ENCODE measurements at regions not wholly inside any gene's neighbourhood (a gene's known extent, or its start where the extent isn't known, plus 50 kb on each side); places are given as distances from the start of the nearest gene placed in this dataset.
"Not testable (repeated sequence)": the region's sequence is repeated elsewhere in the genome, so short reads cannot be mapped to it uniquely, and the experiment has no call there.

GRCh38 chr15:20235728-20236127 lies 305.9 kb downstream of the GOLGA6L6 start:
- H3K9me3 Mint-ChIP-seq; H3K4me1 Mint-ChIP-seq; H3K36me3 Mint-ChIP-seq; H3K4me3 Mint-ChIP-seq; H3K27me3 Mint-ChIP-seq (ENCODE audit: low read depth in 3 of 3); H3K27ac Mint-ChIP-seq; DNase-seq: not testable (repeated sequence)

DNA sequence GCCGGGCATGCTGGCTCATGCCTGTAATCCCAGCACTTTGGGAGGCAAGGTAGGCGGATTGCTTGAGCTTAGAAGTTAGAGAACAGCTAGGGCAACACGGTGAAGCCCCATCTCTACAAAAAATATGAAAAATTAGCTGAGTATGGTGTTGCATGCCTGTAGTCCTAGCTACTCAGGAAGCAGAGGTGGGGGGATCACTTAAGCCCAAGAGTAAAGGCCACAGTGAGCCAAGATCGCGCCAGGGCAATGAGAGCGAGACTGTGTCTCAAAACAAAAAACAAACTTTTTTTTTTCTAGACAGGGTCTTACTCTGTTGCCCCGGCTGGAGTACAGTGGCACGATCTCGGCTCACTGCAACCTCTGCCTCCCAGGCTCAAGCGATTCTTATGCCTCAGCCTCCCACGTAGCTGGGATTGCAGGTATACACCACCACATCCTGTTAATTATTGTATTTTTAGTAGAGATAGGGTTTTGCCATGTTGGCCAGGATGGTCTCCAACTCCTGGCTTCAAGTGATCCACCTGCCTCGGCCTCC lies 307.5 kb downstream of the GOLGA6L6 start:
- not testable (repeated sequence) for H3K36me3 Mint-ChIP-seq; H3K27me3 Mint-ChIP-seq (ENCODE audit: low read depth in 3 of 3); DNase-seq; H3K4me1 Mint-ChIP-seq; H3K4me3 Mint-ChIP-seq; H3K9me3 Mint-ChIP-seq; H3K27ac Mint-ChIP-seq

- H3K27me3 Mint-ChIP-seq (ENCODE audit: low read depth in 3 of 3); DNase-seq; H3K36me3 Mint-ChIP-seq; H3K9me3 Mint-ChIP-seq; H3K4me3 Mint-ChIP-seq; H3K4me1 Mint-ChIP-seq; H3K27ac Mint-ChIP-seq: not testable (repeated sequence)
These were observed 309.1 kb downstream of the GOLGA6L6 start for GRCh38 chr15:20232457-20232856.

DNA sequence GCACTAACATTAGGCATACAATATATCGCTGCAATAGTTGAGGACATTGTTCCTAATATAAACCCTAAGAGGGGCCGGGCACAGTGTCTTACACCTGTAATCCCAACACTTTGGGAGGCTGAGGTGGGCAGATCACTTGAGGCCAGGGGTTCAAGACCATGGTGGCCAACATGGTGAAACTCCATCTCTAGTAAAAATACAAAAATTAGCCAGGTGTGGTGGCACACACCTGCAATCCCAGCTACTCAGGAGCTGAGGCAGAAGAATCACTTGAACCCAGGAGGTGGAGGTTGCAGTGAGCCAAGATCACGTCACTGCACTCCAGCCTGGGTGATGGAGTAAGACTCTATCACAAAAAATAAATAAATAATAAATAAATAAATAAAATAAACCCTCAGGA lies 310.9 kb downstream of the GOLGA6L6 start:
- H3K36me3 Mint-ChIP-seq; DNase-seq; H3K4me1 Mint-ChIP-seq; H3K9me3 Mint-ChIP-seq; H3K27me3 Mint-ChIP-seq (ENCODE audit: low read depth in 3 of 3); H3K4me3 Mint-ChIP-seq; H3K27ac Mint-ChIP-seq: not testable (repeated sequence)

DNA sequence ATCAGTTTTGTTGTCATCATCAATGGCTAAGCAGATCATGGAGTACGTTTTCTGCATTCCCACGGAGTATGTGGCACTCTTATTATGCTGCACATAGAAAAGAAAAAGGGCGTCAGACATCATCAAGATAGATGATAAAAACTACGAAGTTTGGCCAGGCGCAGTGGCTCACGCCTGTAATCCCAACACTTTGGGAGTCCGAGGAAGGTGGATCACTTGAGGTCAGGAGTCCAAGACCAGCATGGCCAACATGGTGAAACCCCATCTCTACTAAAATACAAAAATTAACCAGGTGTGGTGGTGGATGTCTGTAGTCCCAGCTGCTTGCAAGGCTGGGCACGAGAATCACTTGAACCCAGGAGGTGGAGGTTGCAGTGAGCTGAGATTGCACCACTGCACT lies 312.8 kb downstream of the GOLGA6L6 start:
- H3K27me3 Mint-ChIP-seq (ENCODE audit: low read depth in 3 of 3); H3K4me3 Mint-ChIP-seq; H3K36me3 Mint-ChIP-seq; DNase-seq; H3K9me3 Mint-ChIP-seq; H3K4me1 Mint-ChIP-seq: not testable (repeated sequence)
- peak overlapping the region in 4 of 6 donors; percentile 16 to 66 (median 48) for H3K27ac Mint-ChIP-seq

DNA sequence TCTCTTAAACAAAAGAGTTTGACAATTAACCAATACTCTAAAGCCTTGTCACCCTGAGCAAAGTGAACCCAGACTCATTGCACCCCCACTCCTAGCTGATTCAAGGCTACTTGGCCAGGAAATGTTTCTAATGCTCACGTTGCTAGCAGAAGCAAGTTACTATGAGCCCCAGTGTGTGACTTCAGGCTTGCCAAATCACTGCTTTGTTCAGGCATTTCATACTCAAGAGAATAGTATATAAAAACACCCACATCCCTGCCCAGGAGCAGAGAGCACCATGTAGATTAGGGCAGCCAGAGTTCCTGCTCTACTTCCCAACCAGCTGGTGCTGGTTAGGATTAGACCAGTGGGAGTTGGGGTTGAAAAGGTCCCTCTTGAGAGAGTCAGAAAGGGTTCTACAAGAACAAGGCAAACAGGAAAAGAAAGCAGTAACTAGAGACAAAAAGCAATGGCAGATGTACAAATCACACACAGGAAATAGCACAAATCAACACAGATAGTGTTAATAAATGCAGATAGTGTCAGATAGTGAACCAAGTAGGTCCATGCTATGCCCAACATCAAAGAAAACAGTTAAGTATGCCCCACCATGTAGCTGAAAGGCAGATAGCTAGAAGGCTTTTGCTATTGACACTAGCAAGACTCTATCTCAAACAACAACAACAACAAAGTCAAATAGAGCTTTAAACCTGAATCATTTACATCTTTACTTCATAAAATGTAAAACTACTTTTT lies 314.3 kb downstream of the GOLGA6L6 start:
- not testable (repeated sequence) for H3K36me3 Mint-ChIP-seq; H3K4me3 Mint-ChIP-seq; H3K27me3 Mint-ChIP-seq (ENCODE audit: low read depth in 3 of 3); H3K27ac Mint-ChIP-seq; H3K9me3 Mint-ChIP-seq; H3K4me1 Mint-ChIP-seq
- DNase-seq, result peak; percentile 26 to 59 (median 48)

DNA sequence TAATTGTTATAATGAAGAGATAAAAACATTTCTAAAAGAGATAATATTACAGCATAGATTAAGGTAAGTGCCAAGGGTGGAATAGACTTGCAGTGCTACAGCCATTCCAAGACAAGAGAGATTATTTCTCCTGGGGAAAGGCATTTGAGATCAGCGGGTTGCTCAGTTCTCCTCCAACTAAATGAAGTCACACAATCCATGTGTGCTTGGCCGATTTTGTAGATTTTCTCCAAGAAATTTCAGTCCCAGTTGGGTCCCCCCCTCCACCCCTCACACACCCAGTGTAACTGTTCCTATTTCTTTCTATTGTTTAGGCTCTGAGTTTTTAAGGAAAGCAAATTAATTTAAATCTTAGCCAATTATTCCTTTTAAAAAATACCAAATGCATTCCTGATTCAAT lies 315.1 kb downstream of the GOLGA6L6 start:
- H3K36me3 Mint-ChIP-seq; H3K4me3 Mint-ChIP-seq; H3K27ac Mint-ChIP-seq; H3K9me3 Mint-ChIP-seq; H3K27me3 Mint-ChIP-seq (ENCODE audit: low read depth in 3 of 3); DNase-seq; H3K4me1 Mint-ChIP-seq: not testable (repeated sequence)

GRCh38 chr15:20221063-20221462 lies 320.5 kb downstream of the GOLGA6L6 start:
- H3K36me3 Mint-ChIP-seq; DNase-seq; H3K4me1 Mint-ChIP-seq; H3K27me3 Mint-ChIP-seq (ENCODE audit: low read depth in 3 of 3); H3K9me3 Mint-ChIP-seq; H3K27ac Mint-ChIP-seq; H3K4me3 Mint-ChIP-seq: not testable (repeated sequence)

GRCh38 chr15:20219171-20219570 lies 322.4 kb downstream of the GOLGA6L6 start:
- H3K27ac Mint-ChIP-seq; H3K36me3 Mint-ChIP-seq; H3K27me3 Mint-ChIP-seq (ENCODE audit: low read depth in 3 of 3); H3K4me1 Mint-ChIP-seq; H3K9me3 Mint-ChIP-seq; DNase-seq; H3K4me3 Mint-ChIP-seq: not testable (repeated sequence)

DNA sequence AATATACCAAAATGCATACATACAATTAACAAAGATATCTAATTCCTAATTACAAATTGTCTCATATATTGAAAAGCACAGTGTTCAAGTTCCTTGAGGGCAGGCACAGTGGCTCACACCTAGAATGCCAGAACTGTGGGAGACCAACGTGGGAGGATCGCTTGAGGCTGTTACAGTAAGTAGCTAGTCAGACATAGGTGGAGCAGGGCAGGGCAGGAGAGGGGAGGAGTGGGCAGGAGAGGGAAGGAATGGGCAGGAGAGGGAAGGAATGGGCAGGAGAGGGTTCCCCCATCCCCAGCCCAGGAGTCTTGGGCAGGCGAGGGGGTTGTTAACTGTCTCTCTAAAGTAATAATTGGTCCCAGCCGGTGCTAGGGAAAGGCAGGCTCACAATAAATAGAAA lies 325.9 kb downstream of the GOLGA6L6 start:
- DNase-seq; H3K9me3 Mint-ChIP-seq; H3K4me3 Mint-ChIP-seq; H3K4me1 Mint-ChIP-seq; H3K27me3 Mint-ChIP-seq (ENCODE audit: low read depth in 3 of 3); H3K36me3 Mint-ChIP-seq; H3K27ac Mint-ChIP-seq: not testable (repeated sequence)

DNA sequence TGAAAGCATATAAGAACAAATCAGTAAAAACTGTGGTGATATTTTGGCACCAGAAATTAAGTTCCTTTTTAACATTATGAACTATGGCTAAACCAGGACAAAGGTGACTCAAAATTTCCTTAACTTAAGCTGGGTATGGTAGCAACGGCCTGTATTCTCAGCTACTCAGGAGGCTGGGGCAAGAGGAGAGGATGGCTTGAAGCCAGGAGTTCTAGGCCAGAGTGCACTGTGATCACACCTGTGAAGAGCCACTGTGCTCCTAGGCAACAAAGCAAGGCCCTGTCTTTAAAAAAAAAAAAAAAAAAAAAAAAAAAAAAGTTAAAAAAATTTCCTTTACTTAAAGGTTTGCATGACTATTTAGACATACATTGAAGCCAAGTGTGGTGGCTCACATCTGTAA lies 327.5 kb downstream of the GOLGA6L6 start:
- H3K27me3 Mint-ChIP-seq (ENCODE audit: low read depth in 3 of 3); DNase-seq: not testable (repeated sequence)

DNA sequence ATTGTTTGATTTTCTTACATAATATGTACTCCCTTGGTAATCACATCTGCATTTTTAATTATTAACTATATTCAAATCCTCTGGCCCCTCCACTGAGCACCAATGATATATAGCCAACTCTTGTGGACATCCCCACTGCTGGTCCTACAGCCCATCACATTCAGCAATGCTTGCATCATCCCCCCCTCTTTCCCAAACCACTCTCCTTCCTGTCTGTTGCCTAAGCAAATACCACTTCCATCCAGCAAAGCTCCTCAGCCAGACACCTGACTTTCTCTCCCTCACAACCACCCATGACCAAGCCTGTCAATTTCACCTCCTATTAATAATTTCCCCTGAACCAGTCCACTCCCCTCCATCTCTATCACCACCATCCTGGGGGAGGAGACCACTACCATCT lies 330.1 kb downstream of the GOLGA6L6 start:
- not testable (repeated sequence) for DNase-seq; H3K36me3 Mint-ChIP-seq; H3K9me3 Mint-ChIP-seq; H3K27ac Mint-ChIP-seq; H3K4me3 Mint-ChIP-seq; H3K27me3 Mint-ChIP-seq (ENCODE audit: low read depth in 3 of 3); H3K4me1 Mint-ChIP-seq

More for the DNA sequence above, 327.5 kb downstream of the GOLGA6L6 start:
- not testable (repeated sequence) for H3K27ac Mint-ChIP-seq, H3K4me3 Mint-ChIP-seq, H3K36me3 Mint-ChIP-seq, H3K4me1 Mint-ChIP-seq, H3K9me3 Mint-ChIP-seq

- not testable (repeated sequence) for H3K27me3 Mint-ChIP-seq (ENCODE audit: low read depth in 3 of 3); H3K9me3 Mint-ChIP-seq; H3K4me1 Mint-ChIP-seq; H3K36me3 Mint-ChIP-seq; DNase-seq; H3K4me3 Mint-ChIP-seq; H3K27ac Mint-ChIP-seq
These were observed 331.6 kb downstream of the GOLGA6L6 start for GRCh38 chr15:20209973-20210372.

- not testable (repeated sequence) for H3K4me3 Mint-ChIP-seq; DNase-seq; H3K9me3 Mint-ChIP-seq; H3K36me3 Mint-ChIP-seq; H3K27me3 Mint-ChIP-seq (ENCODE audit: low read depth in 3 of 3); H3K4me1 Mint-ChIP-seq; H3K27ac Mint-ChIP-seq
These were observed 334.0 kb downstream of the GOLGA6L6 start for GRCh38 chr15:20207607-20208006.

- H3K27ac Mint-ChIP-seq; H3K4me1 Mint-ChIP-seq; DNase-seq; H3K4me3 Mint-ChIP-seq; H3K9me3 Mint-ChIP-seq; H3K36me3 Mint-ChIP-seq; H3K27me3 Mint-ChIP-seq (ENCODE audit: low read depth in 3 of 3): not testable (repeated sequence)
These were observed 334.4 kb downstream of the GOLGA6L6 start for GRCh38 chr15:20207198-20207597.

All from immature natural killer cell (primary cell).